IMR-90 (cell line): ENCODE measurements at regions not wholly inside any gene's neighbourhood (a gene's known extent, or its start where the extent isn't known, plus 50 kb on each side); places are given as distances from the start of the nearest gene placed in this dataset.

ENCODE experiments used
- ATAC-seq: fragments of 200-7000 bp; cut with Tn5 transposase; 2 replicates; pipeline ENCODE4 v1.9.1; 2020; ENCODE audit warnings: low read depth, mild to moderate bottlenecking, moderate library complexity
- BruUV-seq: library from RNA; stranded (reverse); fragments of 400-500 nt; replicated peaks from 2 replicates; lab custom pipeline; 2021; lab: Mats Ljungman, UMichigan
- CTCF ChIA-PET: fragments of 300-600 bp; formaldehyde crosslinking; extraction: SDS; loops from one replicate; lab custom pipeline; 2021; ENCODE audit warnings: antibody characterized with exemption; lab: Yijun Ruan, JAX
- POLR2A ChIA-PET: fragments of 300-600 bp; sonication (Branson Sonifier 250); formaldehyde crosslinking; loops from one replicate; lab custom pipeline; 2022; ENCODE audit warnings: antibody characterized with exemption; ENCODE audit not compliant: unreplicated experiment; lab: Charles Lee
- DNase-seq: peaks from one replicate; pipeline ENCODE4 v3.0.0; 2013
- H2AFZ ChIP-seq: replicated peaks from 2 replicates; pipeline ENCODE3; 2013; ENCODE audit warnings: low read length, mild to moderate bottlenecking; ENCODE audit not compliant: poor library complexity
- H2AK5ac ChIP-seq: 2 replicates; pipeline ENCODE4 v1.6.1; 2013; ENCODE audit warnings: low read depth, low read length, inconsistent platforms
- H2AK9ac ChIP-seq: replicated peaks from 2 replicates; pipeline ENCODE3; 2013; ENCODE audit warnings: mild to moderate bottlenecking, low read depth, low read length, moderate library complexity; ENCODE audit not compliant: poor library complexity
- H2BK120ac ChIP-seq: 2 replicates; pipeline ENCODE4 v1.6.1; 2013; ENCODE audit warnings: low read depth, low read length, inconsistent platforms
- H2BK15ac ChIP-seq: 3 replicates; pipeline ENCODE4 v1.6.1; 2013; ENCODE audit warnings: low read depth, low read length, inconsistent platforms
- H2BK20ac ChIP-seq: 2 replicates; pipeline ENCODE4 v1.6.1; 2013; ENCODE audit warnings: low read depth, mild to moderate bottlenecking, inconsistent platforms, low read length, moderate library complexity
- H2BK5ac ChIP-seq: 2 replicates; pipeline ENCODE4 v1.6.1; 2013; ENCODE audit warnings: mild to moderate bottlenecking, low read depth, low read length, inconsistent platforms; ENCODE audit not compliant: poor library complexity, severe bottlenecking
- H3K14ac ChIP-seq: replicated peaks from 2 replicates; pipeline ENCODE4 v1.6.1; 2013; ENCODE audit warnings: low read depth, low read length, inconsistent platforms
- H3K18ac ChIP-seq: 2 replicates; pipeline ENCODE4 v1.6.1; 2013; ENCODE audit warnings: low read depth, low read length, control low read depth
- H3K23ac ChIP-seq: 2 replicates; pipeline ENCODE4 v1.6.1; 2013; ENCODE audit warnings: low read depth, low read length, inconsistent platforms
- H3K27ac ChIP-seq: 2 replicates; pipeline ENCODE4 v1.5.1; 2013; ENCODE audit warnings: mild to moderate bottlenecking, control low read depth, low read length; ENCODE audit not compliant: insufficient read depth
- H3K27me3 ChIP-seq: 2 replicates; pipeline ENCODE4 v1.6.1; 2013; ENCODE audit warnings: low read length; ENCODE audit not compliant: control insufficient read depth, insufficient read depth
- H3K36me3 ChIP-seq: 2 replicates; pipeline ENCODE4 v1.6.1; 2013; ENCODE audit warnings: low read length, mixed read lengths; ENCODE audit not compliant: control insufficient read depth, insufficient read depth
- H3K4ac ChIP-seq: 2 replicates; pipeline ENCODE4 v1.6.1; 2013; ENCODE audit warnings: low read depth, low read length, inconsistent platforms
- H3K4me1 ChIP-seq: 2 replicates; pipeline ENCODE4 v1.6.1; 2013; ENCODE audit warnings: low read length, mixed read lengths; ENCODE audit not compliant: control insufficient read depth, insufficient read depth
- H3K4me2 ChIP-seq: 2 replicates; pipeline ENCODE4 v1.6.1; 2013; ENCODE audit warnings: low read depth, mild to moderate bottlenecking, control low read depth, low read length, moderate library complexity
- H3K4me3 ChIP-seq: 2 replicates; pipeline ENCODE4 v1.5.1; 2013; ENCODE audit warnings: low read depth, mild to moderate bottlenecking, control low read depth, low read length, moderate library complexity; ENCODE audit not compliant: insufficient read depth
- H3K56ac ChIP-seq: 2 replicates; pipeline ENCODE4 v1.6.1; 2013; ENCODE audit warnings: low read length, inconsistent platforms; ENCODE audit not compliant: insufficient read depth; ENCODE audit errors: extremely low read depth
- H3K79me1 ChIP-seq, 2 experiments: 2 replicates each; pipeline ENCODE4 v1.6.1; 2013; ENCODE audit warnings: low read length in 2 of 2, inconsistent platforms in 1 of 2, low read depth in 1 of 2
- H3K9ac ChIP-seq: 2 replicates; pipeline ENCODE4 v1.6.1; 2013; ENCODE audit warnings: low read depth, low read length, control low read depth
- H3K9me1 ChIP-seq: 2 replicates; pipeline ENCODE4 v1.6.1; 2013; ENCODE audit warnings: low read length, inconsistent platforms; ENCODE audit not compliant: insufficient read depth
- H3K9me3 ChIP-seq: 2 replicates; pipeline ENCODE4 v1.6.1; 2013; ENCODE audit warnings: low read length; ENCODE audit not compliant: control insufficient read depth, insufficient read depth
- H4K20me1 ChIP-seq: 2 replicates; pipeline ENCODE4 v1.6.1; 2013; ENCODE audit warnings: low read length, inconsistent platforms; ENCODE audit not compliant: insufficient read depth
- H4K5ac ChIP-seq: 2 replicates; pipeline ENCODE4 v1.6.1; 2013; ENCODE audit warnings: mild to moderate bottlenecking, low read depth, low read length, control low read depth
- H4K8ac ChIP-seq, 2 experiments: 2 replicates each; pipeline ENCODE4 v1.6.1; 2013; ENCODE audit warnings: low read depth in 2 of 2, low read length in 2 of 2, control low read depth in 1 of 2, inconsistent platforms in 1 of 2
- H4K91ac ChIP-seq: 2 replicates; pipeline ENCODE4 v1.6.1; 2013; ENCODE audit warnings: low read depth, low read length, inconsistent platforms; ENCODE audit not compliant: insufficient read depth
- BHLHE40 ChIP-seq: fragments of 150-350 bp; IDR thresholded peaks from 2 replicates; pipeline ENCODE4 v1.6.1; 2016; ENCODE audit warnings: mild to moderate bottlenecking, low read depth, low read length
- CEBPB ChIP-seq: IDR thresholded peaks from 2 replicates; pipeline ENCODE4 v1.6.1; 2012; ENCODE audit warnings: low read depth, low read length, improper control_type of control experiment
- CHD1 ChIP-seq: IDR thresholded peaks from 2 replicates; pipeline ENCODE4 v1.6.1; 2012; ENCODE audit warnings: low read depth, low read length, improper control_type of control experiment
- CTCF ChIP-seq: conservative IDR thresholded peaks from 2 replicates; pipeline ENCODE4 v1.5.1; 2012; ENCODE audit warnings: mild to moderate bottlenecking, low read depth, low read length, improper control_type of control experiment
- ELK1 ChIP-seq: fragments of 150-350 bp; IDR thresholded peaks from 2 replicates; pipeline ENCODE4 v1.6.1; 2016; ENCODE audit warnings: low read depth, mild to moderate bottlenecking, low read length, moderate library complexity, borderline replicate concordance
- FOS ChIP-seq: fragments of 150-350 bp; IDR thresholded peaks from 2 replicates; pipeline ENCODE4 v1.6.1; 2016; ENCODE audit warnings: low read depth, low read length
- MAFK ChIP-seq: IDR thresholded peaks from 2 replicates; pipeline ENCODE4 v1.6.1; 2012; ENCODE audit warnings: low read depth, low read length, improper control_type of control experiment
- MAZ ChIP-seq: IDR thresholded peaks from 2 replicates; pipeline ENCODE4 v1.6.1; 2012; ENCODE audit warnings: low read depth, mild to moderate bottlenecking, low read length, improper control_type of control experiment, moderate library complexity, borderline replicate concordance
- MXI1 ChIP-seq: IDR thresholded peaks from 2 replicates; pipeline ENCODE4 v1.6.1; 2012; ENCODE audit warnings: low read depth, mild to moderate bottlenecking, low read length, moderate library complexity, borderline replicate concordance
- NFE2L2 ChIP-seq: fragments of 150-350 bp; IDR thresholded peaks from 2 replicates; pipeline ENCODE4 v1.6.1; 2016; ENCODE audit warnings: low read depth, mild to moderate bottlenecking, low read length
- POLR2A ChIP-seq: IDR thresholded peaks from 2 replicates; pipeline ENCODE4 v1.6.1; 2012; ENCODE audit warnings: mild to moderate bottlenecking, low read depth, low read length
- RAD21 ChIP-seq: IDR thresholded peaks from 2 replicates; pipeline ENCODE4 v1.6.1; 2012; ENCODE audit warnings: low read length, improper control_type of control experiment
- RCOR1 ChIP-seq: IDR thresholded peaks from 2 replicates; pipeline ENCODE4 v1.6.1; 2012; ENCODE audit warnings: mild to moderate bottlenecking, low read length, improper control_type of control experiment; ENCODE audit not compliant: insufficient replicate concordance
- RFX5 ChIP-seq: IDR thresholded peaks from 2 replicates; pipeline ENCODE4 v1.8.0; 2012; ENCODE audit warnings: low read depth, mild to moderate bottlenecking, low read length, moderate library complexity
- SMC3 ChIP-seq: fragments of 150-350 bp; IDR thresholded peaks from 2 replicates; pipeline ENCODE4 v1.6.1; 2016; ENCODE audit warnings: low read depth, mild to moderate bottlenecking, antibody characterized with exemption, low read length, moderate library complexity
- WGBS, 2 experiments: methylation state at CpG; one replicate each; pipeline versions ENCODE4 v1.1.5 to v1.1.7; 2013; ENCODE audit warnings: missing lambda C conversion rate in 2 of 2; ENCODE audit not compliant: insufficient read length in 1 of 2; ENCODE audit errors: extremely low coverage in 2 of 2; 5-methylcytosine and 5-hydroxymethylcytosine counted together
- dilution Hi-C: fragments of 300-500 bp; cut with HindIII; formaldehyde crosslinking; loops from one replicate; pipeline ENCODE4 v1.14.3; 2018; ENCODE audit warnings: low sequenced_read_pairs; ENCODE audit not compliant: unreplicated experiment
- in situ Hi-C: fragments of 300-500 bp; cut with MboI; formaldehyde crosslinking; loops from 3 replicates; pipeline ENCODE4 v1.14.3; 2019; ENCODE audit warnings: low sequenced_read_pairs, inconsistent platforms, mixed read lengths
- intact Hi-C: fragments of 100-400 bp; cut with micrococcal nuclease; formaldehyde crosslinking; loops from 2 replicates; pipeline ENCODE4 v1.10.0; 2022
- TF ChIP-seq, protein P1 (sequence below): fragments of 150-350 bp; IDR thresholded peaks from 2 replicates; pipeline ENCODE4 v1.6.1; 2017; ENCODE audit warnings: mild to moderate bottlenecking, antibody characterized with exemption, low read length, low read depth

DNA sequence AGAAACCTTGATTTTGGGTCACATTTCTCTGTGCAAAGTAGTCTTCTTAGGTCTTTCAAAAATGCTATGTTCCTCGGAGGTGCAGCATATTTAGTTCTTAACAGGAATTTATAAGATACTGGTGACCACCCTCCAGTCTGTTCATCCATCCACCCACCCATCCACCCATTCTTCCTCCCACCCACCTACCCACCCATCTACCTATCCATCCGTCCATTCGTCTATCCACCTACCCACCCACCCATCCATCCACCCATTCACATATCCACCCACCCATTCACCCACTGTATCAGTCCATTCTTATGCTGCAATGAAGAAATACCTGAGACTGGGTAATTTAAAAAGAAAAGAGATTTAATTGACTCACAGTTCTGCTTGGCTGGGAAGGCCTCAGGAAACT lies 74.9 kb downstream of the KCTD15 start:
- POLR2A ChIA-PET: no interaction called here
- no peak overlapping the region for H2AFZ ChIP-seq
- H4K5ac ChIP-seq: no peak overlapping the region
- intact Hi-C loops: no loop called here
- no TSS peak for BruUV-seq
- H3K4me1 ChIP-seq: no peaks in the 10 kb centered on the region
- H2BK5ac ChIP-seq: no peak overlapping the region
- no peak overlapping the region for H2BK120ac ChIP-seq
- no peak overlapping the region for H3K56ac ChIP-seq
- H4K91ac ChIP-seq: no peak overlapping the region
- ATAC-seq (no peak), DNase-seq (no peak)
- H3K79me1 ChIP-seq: no peaks in the 10 kb centered on the region
- no peak overlapping the region for H3K27ac ChIP-seq
- no peak for TF ChIP-seq FOS
- no peak for TF ChIP-seq POLR2A
- no peak for TF ChIP-seq CTCF
- no peak for TF ChIP-seq MXI1
- no peak for TF ChIP-seq MAZ
- TF ChIP-seq CHD1: no peak
- TF ChIP-seq MAFK: no peak
- no peak for TF ChIP-seq CEBPB
- no peak for TF ChIP-seq RCOR1
- TF ChIP-seq RFX5: no peak
- no peak for TF ChIP-seq NFE2L2
- no peak for TF ChIP-seq BHLHE40
- TF ChIP-seq SMC3: no peak
- TF ChIP-seq RAD21: no peak
- TF ChIP-seq, protein P1, sequence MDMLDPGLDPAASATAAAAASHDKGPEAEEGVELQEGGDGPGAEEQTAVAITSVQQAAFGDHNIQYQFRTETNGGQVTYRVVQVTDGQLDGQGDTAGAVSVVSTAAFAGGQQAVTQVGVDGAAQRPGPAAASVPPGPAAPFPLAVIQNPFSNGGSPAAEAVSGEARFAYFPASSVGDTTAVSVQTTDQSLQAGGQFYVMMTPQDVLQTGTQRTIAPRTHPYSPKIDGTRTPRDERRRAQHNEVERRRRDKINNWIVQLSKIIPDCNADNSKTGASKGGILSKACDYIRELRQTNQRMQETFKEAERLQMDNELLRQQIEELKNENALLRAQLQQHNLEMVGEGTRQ: no peak
- no peak for TF ChIP-seq ELK1
- no peak overlapping the region for H3K23ac ChIP-seq
- no peak overlapping the region for H3K14ac ChIP-seq
- no peaks in the 10 kb centered on the region for H3K9me1 ChIP-seq
- no peaks in the 10 kb centered on the region for H4K20me1 ChIP-seq
- H2AK5ac ChIP-seq: no peak overlapping the region
- in situ Hi-C loops: no loop called here
- dilution Hi-C loops: no loop called here
- peaks cover 10% of the 10 kb centered on the region for H3K27me3 ChIP-seq
- WGBS, 2 experiments: 30% methylated on average over 2 of the region's 3 CpGs; no CpG with 5 or more reads in 1 of the 2 experiments
- no peak overlapping the region for H2AK9ac ChIP-seq
- H3K9ac ChIP-seq: no peak overlapping the region
- no peak overlapping the region for H3K18ac ChIP-seq
- CTCF ChIA-PET: no interaction called here
- no peak overlapping the region for H3K4me2 ChIP-seq
- H3K4ac ChIP-seq: no peak overlapping the region
- H3K4me3 ChIP-seq: no peak overlapping the region
- H3K9me3 ChIP-seq: no peaks in the 10 kb centered on the region
- no peak overlapping the region for H2BK15ac ChIP-seq
- no peak overlapping the region for H4K8ac ChIP-seq
- no peak overlapping the region for H2BK20ac ChIP-seq
- H3K36me3 ChIP-seq: no peaks in the 10 kb centered on the region
